Keratinocyte (primary cell): ENCODE measurements at regions not wholly inside any gene's neighbourhood (a gene's known extent, or its start where the extent isn't known, plus 50 kb on each side); places are given as distances from the start of the nearest gene placed in this dataset.

Experiments used
- EZH2 ChIP-seq: IDR thresholded peaks from one replicate; pipeline ENCODE4 v1.6.1; 2012; ENCODE audit warnings: inconsistent platforms, mild to moderate bottlenecking, low read length, moderate library complexity
- TF ChIP-seq, protein P1 (sequence below), 3 experiments: IDR thresholded peaks in 1 of 3; conservative IDR thresholded peaks in 1 of 3; optimal IDR thresholded peaks in 1 of 3; 2 replicates in 2 of 3; 3 replicates in 1 of 3; pipeline versions ENCODE3 to v1.5.1; 2011; ENCODE audit warnings: low read length in 3 of 3, mild to moderate bottlenecking in 3 of 3, moderate library complexity in 2 of 3, control low read depth in 1 of 3, inconsistent platforms in 1 of 3; ENCODE audit not compliant: insufficient read depth in 2 of 3; ENCODE audit errors: extremely low read depth in 1 of 3

DNA sequence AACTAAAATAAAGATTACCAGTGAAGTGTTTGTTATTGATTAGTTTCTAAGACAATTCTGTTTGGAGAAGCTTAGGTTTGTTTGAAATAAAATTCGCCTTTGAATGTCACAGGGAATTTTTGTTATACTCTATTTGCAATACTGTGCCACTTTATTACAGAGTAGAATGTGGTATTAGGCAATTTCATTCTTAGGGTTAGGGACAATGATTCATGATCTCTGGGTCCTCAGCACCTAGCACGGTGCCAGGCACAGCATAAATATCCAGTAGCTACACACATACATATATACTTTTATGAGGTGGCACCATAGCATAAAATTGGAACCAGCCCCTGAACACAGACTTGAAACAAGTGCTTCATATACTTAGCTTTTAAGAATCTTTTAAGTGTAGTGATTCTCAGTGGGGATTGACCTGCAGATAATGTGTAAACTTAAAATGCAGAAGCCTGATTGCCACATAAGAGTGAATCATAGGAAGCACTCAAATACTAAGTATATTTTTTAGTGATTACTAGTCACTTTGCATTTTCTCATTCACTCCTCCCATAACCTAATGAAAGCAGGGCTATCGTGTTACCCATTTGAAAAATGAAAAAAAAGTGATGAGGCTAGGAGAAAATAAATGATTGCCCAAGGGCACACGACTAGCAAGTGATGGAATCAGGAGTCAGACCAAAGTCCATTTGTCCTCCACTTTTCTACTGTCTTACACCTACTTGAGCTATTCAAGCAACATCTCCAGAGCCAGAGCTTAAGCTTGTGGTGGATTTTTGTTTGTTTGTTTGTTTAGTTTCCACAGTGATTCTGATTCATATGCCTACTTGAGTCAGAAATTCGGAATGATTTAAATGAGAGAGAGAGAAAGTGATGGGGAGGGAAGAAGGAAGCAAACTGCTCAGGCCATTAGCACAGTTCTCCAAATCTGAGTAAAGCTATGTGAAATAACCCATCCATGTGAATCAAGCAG, 366.0 kb upstream of the FGF13 start:
- TF ChIP-seq, protein P1, sequence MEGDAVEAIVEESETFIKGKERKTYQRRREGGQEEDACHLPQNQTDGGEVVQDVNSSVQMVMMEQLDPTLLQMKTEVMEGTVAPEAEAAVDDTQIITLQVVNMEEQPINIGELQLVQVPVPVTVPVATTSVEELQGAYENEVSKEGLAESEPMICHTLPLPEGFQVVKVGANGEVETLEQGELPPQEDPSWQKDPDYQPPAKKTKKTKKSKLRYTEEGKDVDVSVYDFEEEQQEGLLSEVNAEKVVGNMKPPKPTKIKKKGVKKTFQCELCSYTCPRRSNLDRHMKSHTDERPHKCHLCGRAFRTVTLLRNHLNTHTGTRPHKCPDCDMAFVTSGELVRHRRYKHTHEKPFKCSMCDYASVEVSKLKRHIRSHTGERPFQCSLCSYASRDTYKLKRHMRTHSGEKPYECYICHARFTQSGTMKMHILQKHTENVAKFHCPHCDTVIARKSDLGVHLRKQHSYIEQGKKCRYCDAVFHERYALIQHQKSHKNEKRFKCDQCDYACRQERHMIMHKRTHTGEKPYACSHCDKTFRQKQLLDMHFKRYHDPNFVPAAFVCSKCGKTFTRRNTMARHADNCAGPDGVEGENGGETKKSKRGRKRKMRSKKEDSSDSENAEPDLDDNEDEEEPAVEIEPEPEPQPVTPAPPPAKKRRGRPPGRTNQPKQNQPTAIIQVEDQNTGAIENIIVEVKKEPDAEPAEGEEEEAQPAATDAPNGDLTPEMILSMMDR (optimal IDR thresholded peaks at IDR 0.05 in 1 of 3, IDR thresholded peaks at IDR 0.05 in 1 of 3, conservative IDR thresholded peaks at IDR 0.05 in 1 of 3; ENCODE audit: extremely low read depth in 1 of 3, insufficient read depth in 2 of 3, low read length in 3 of 3), result no peak
- no peak for TF ChIP-seq EZH2
